Stimulated activated CD4-positive, alpha-beta T cell treated with anti-CD3 and anti-CD28 coated beads, Interleukin-15, amount 100 ng/mL, for 48 hours (primary cell): ENCODE measurements at regions not wholly inside any gene's neighbourhood (a gene's known extent, or its start where the extent isn't known, plus 50 kb on each side); places are given as distances from the start of the nearest gene placed in this dataset.

Source experiments
- DNase-seq, 2 donors: peaks; one replicate each; pipeline ENCODE4 v3.0.0-alpha.2; 2020; ENCODE audit warnings: low read depth in 2 of 2

- no peak for DNase-seq
These were observed 53.5 kb upstream of the CHODL start for GRCh38 chr21:18191139-18191538.

- no peak for DNase-seq
These were observed 66.1 kb upstream of the CHODL start for GRCh38 chr21:18178509-18178908.

- DNase-seq = no peak
These were observed 70.3 kb upstream of the CHODL start for GRCh38 chr21:18174370-18174769.

GRCh38 chr21:18170829-18171228 lies 73.8 kb upstream of the CHODL start:
- DNase-seq = no peak

- DNase-seq = no peak
These were observed 74.4 kb upstream of the CHODL start for GRCh38 chr21:18170221-18170620.

GRCh38 chr21:18168108-18168507 lies 76.5 kb upstream of the CHODL start:
- no peak for DNase-seq

GRCh38 chr21:18164933-18165332 lies 79.7 kb upstream of the CHODL start:
- DNase-seq = no peak

GRCh38 chr21:18164483-18164882 lies 80.2 kb upstream of the CHODL start:
- no peak for DNase-seq

GRCh38 chr21:18163956-18164355 lies 80.7 kb upstream of the CHODL start:
- no peak for DNase-seq

- DNase-seq = no peak
These were observed 82.8 kb upstream of the CHODL start for GRCh38 chr21:18161841-18162240.

GRCh38 chr21:18157406-18157805 lies 87.2 kb upstream of the CHODL start:
- no peak for DNase-seq

GRCh38 chr21:18155508-18156193 lies 89.0 kb upstream of the CHODL start:
- no peak for DNase-seq

- DNase-seq = no peak
These were observed 91.6 kb upstream of the CHODL start for GRCh38 chr21:18153063-18153462.

- no peak for DNase-seq
These were observed 92.3 kb upstream of the CHODL start for GRCh38 chr21:18152371-18152770.

GRCh38 chr21:18151046-18151445 lies 93.6 kb upstream of the CHODL start:
- no peak for DNase-seq

GRCh38 chr21:18148401-18148800 lies 96.2 kb upstream of the CHODL start:
- DNase-seq = no peak

- DNase-seq = no peak
These were observed 97.0 kb upstream of the CHODL start for GRCh38 chr21:18147678-18148077.

GRCh38 chr21:18146820-18147219 lies 97.8 kb upstream of the CHODL start:
- DNase-seq = no peak

GRCh38 chr21:18144339-18144738 lies 100.3 kb upstream of the CHODL start:
- DNase-seq = no peak

GRCh38 chr21:18142655-18143054 lies 102.0 kb upstream of the CHODL start:
- DNase-seq = no peak

GRCh38 chr21:18138507-18138906 lies 106.1 kb upstream of the CHODL start:
- DNase-seq = no peak

- no peak for DNase-seq
These were observed 115.1 kb upstream of the CHODL start for GRCh38 chr21:18129526-18129925.

- DNase-seq = no peak
These were observed 126.1 kb upstream of the CHODL start for GRCh38 chr21:18118566-18118965.

- no peak for DNase-seq
These were observed 127.5 kb upstream of the CHODL start for GRCh38 chr21:18117176-18117575.
